Left ventricle myocardium inferior (tissue), 1 donor: ENCODE measurements at regions not wholly inside any gene's neighbourhood (a gene's known extent, or its start where the extent isn't known, plus 50 kb on each side); places are given as distances from the start of the nearest gene placed in this dataset.

Experiments
- DNase-seq: peaks from one replicate; pipeline ENCODE4 v3.0.0-alpha.2; 2020
- H3K27ac ChIP-seq: fragments of 200-600 bp; replicated peaks from 2 replicates; pipeline ENCODE4 v1.8.0; 2021
- H3K27me3 ChIP-seq: fragments of 200-600 bp; 2 replicates; pipeline ENCODE4 v1.8.0; 2021; ENCODE audit warnings: low read depth
- H3K36me3 ChIP-seq: fragments of 200-600 bp; 2 replicates; pipeline ENCODE4 v1.8.0; 2021
- H3K4me1 ChIP-seq: fragments of 200-600 bp; 2 replicates; pipeline ENCODE4 v1.8.0; 2021
- H3K4me3 ChIP-seq: fragments of 200-600 bp; 2 replicates; pipeline ENCODE4 v1.8.0; 2021; ENCODE audit warnings: mild to moderate bottlenecking, moderate library complexity
- H3K9me3 ChIP-seq: fragments of 200-600 bp; replicated peaks from 2 replicates; pipeline ENCODE4 v1.8.0; 2021
- CTCF ChIP-seq: fragments of 200-600 bp; IDR thresholded peaks from 2 replicates; pipeline ENCODE4 v1.8.0; 2021; ENCODE audit warnings: antibody characterized with exemption, mild to moderate bottlenecking, borderline replicate concordance
- intact Hi-C: fragments of 100-400 bp; cut with micrococcal nuclease; formaldehyde crosslinking; loops from one replicate; pipeline ENCODE4 v1.11.0; 2022
- donor health status: DM: no; HTN: yes; CAD: no; lungs with severe emphysema.

GRCh38 chr16:86762095-86762494, 183.7 kb downstream of the FOXL1 start:
- H3K4me1 ChIP-seq, result peaks cover 15% of the 10 kb centered on the region
- intact Hi-C loops, result no loop called here
- no peak overlapping the region for H3K27ac ChIP-seq
- H3K36me3 ChIP-seq, result no peaks in the 10 kb centered on the region
- DNase-seq, result no peak
- peaks cover 5% of the 10 kb centered on the region for H3K9me3 ChIP-seq
- H3K4me3 ChIP-seq, result peak overlapping the region; percentile 44
- no peak for TF ChIP-seq CTCF
- peaks cover 98% of the 10 kb centered on the region for H3K27me3 ChIP-seq

- peaks cover 5% of the 10 kb centered on the region for H3K9me3 ChIP-seq
- peaks cover 15% of the 10 kb centered on the region for H3K4me1 ChIP-seq
- intact Hi-C loops, result no loop called here
- H3K36me3 ChIP-seq, result no peaks in the 10 kb centered on the region
- no peak for TF ChIP-seq CTCF
- H3K27me3 ChIP-seq, result peaks cover 98% of the 10 kb centered on the region
- no peak overlapping the region for H3K4me3 ChIP-seq
- H3K27ac ChIP-seq, result no peak overlapping the region
- no peak for DNase-seq
These were observed 185.5 kb downstream of the FOXL1 start for GRCh38 chr16:86763819-86764218.

GRCh38 chr16:86764551-86764950, 186.2 kb downstream of the FOXL1 start:
- no peak for TF ChIP-seq CTCF
- H3K4me3 ChIP-seq, result no peak overlapping the region
- peaks cover 5% of the 10 kb centered on the region for H3K9me3 ChIP-seq
- no peaks in the 10 kb centered on the region for H3K36me3 ChIP-seq
- no peak overlapping the region for H3K27ac ChIP-seq
- peaks cover 14% of the 10 kb centered on the region for H3K4me1 ChIP-seq
- H3K27me3 ChIP-seq, result peaks cover 98% of the 10 kb centered on the region
- intact Hi-C loops, result no loop called here
- DNase-seq, result no peak

GRCh38 chr16:86765389-86766026, 187.2 kb downstream of the FOXL1 start:
- DNase-seq, result no peak
- Histone ChIP-seq H3K4me3 (no peak overlapping the region), H3K9me3 (peaks cover 5% of the 10 kb centered on the region), H3K27ac (no peak overlapping the region), H3K36me3 (no peaks in the 10 kb centered on the region), H3K27me3 (peaks cover 98% of the 10 kb centered on the region), H3K4me1 (peaks cover 10% of the 10 kb centered on the region)
- intact Hi-C loops, result no loop called here
- TF ChIP-seq CTCF, result no peak

- Histone ChIP-seq H3K27ac (no peak overlapping the region), H3K9me3 (peaks cover 10% of the 10 kb centered on the region), H3K27me3 (peaks cover 95% of the 10 kb centered on the region), H3K36me3 (no peaks in the 10 kb centered on the region), H3K4me3 (no peak overlapping the region), H3K4me1 (peaks cover 4% of the 10 kb centered on the region)
- intact Hi-C loops, result no loop called here
- no peak for DNase-seq
- no peak for TF ChIP-seq CTCF
These were observed 188.4 kb downstream of the FOXL1 start for GRCh38 chr16:86766700-86767099.
